ENCODE measurements at regions not wholly inside any gene's neighbourhood (a gene's known extent, or its start where the extent isn't known, plus 50 kb on each side); places are given as distances from the start of the nearest gene placed in this dataset.

GRCh38 chr13:111860231-111860552, 206.8 kb upstream of the SOX1 start:
- Histone ChIP-seq H3K27me3 (ENCODE audit: control insufficient read depth in 1 of 2, insufficient read depth in 2 of 2, low read length in 1 of 2) (no peaks in the 10 kb centered on the region), H3K9me3 (ENCODE audit: control insufficient read depth, low read length) (peaks cover 1% of the 10 kb centered on the region), H3K4me1 (ENCODE audit: control insufficient read depth in 1 of 2, insufficient read depth in 2 of 2, low read length in 2 of 2) (no peaks in the 10 kb centered on the region), H3K27ac (ENCODE audit: low read depth in 1 of 2, low read length in 2 of 2) (no peak overlapping the region), H3K36me3 (ENCODE audit: control insufficient read depth in 1 of 2, insufficient read depth in 2 of 2, low read length in 1 of 2) (no peaks in the 10 kb centered on the region), H3K4me3 (ENCODE audit: low read length in 2 of 2) (no peak overlapping the region)
- WGBS, 2 donors, result 44% methylated on average over 3 of the region's 3 CpGs
- intact Hi-C loops (cut with DNase I), result no loop called here
- DNase-seq, result no peak
- no peak for ATAC-seq (ENCODE audit: low FRiP score)

- ATAC-seq (ENCODE audit: low FRiP score), result no peak
- Histone ChIP-seq H3K27ac (ENCODE audit: low read depth in 1 of 2, low read length in 2 of 2) (no peak overlapping the region), H3K4me1 (ENCODE audit: control insufficient read depth in 1 of 2, insufficient read depth in 2 of 2, low read length in 2 of 2) (no peaks in the 10 kb centered on the region), H3K9me3 (ENCODE audit: control insufficient read depth, low read length) (peaks cover 1% of the 10 kb centered on the region), H3K27me3 (ENCODE audit: control insufficient read depth in 1 of 2, insufficient read depth in 2 of 2, low read length in 1 of 2) (no peaks in the 10 kb centered on the region), H3K4me3 (ENCODE audit: low read length in 2 of 2) (no peak overlapping the region), H3K36me3 (ENCODE audit: control insufficient read depth in 1 of 2, insufficient read depth in 2 of 2, low read length in 1 of 2) (no peaks in the 10 kb centered on the region)
- 91 to 98% methylated on average over 7 of the region's 7 CpGs for WGBS, 2 donors
- intact Hi-C loops (cut with DNase I), result no loop called here
- no peak for DNase-seq
Measured at GRCh38 chr13:111861319-111861718, 205.6 kb upstream of the SOX1 start.

- Histone ChIP-seq H3K36me3 (ENCODE audit: control insufficient read depth in 1 of 2, insufficient read depth in 2 of 2, low read length in 1 of 2) (no peaks in the 10 kb centered on the region), H3K4me3 (ENCODE audit: low read length in 2 of 2) (no peak overlapping the region), H3K9me3 (ENCODE audit: control insufficient read depth, low read length) (peaks cover 1% of the 10 kb centered on the region), H3K27ac (ENCODE audit: low read depth in 1 of 2, low read length in 2 of 2) (no peak overlapping the region), H3K4me1 (ENCODE audit: control insufficient read depth in 1 of 2, insufficient read depth in 2 of 2, low read length in 2 of 2) (no peaks in the 10 kb centered on the region), H3K27me3 (ENCODE audit: control insufficient read depth in 1 of 2, insufficient read depth in 2 of 2, low read length in 1 of 2) (no peaks in the 10 kb centered on the region)
- ATAC-seq (ENCODE audit: low FRiP score) (no peak), DNase-seq (no peak)
- WGBS, 2 donors, result 82 to 84% methylated on average over 13 of the region's 13 CpGs
- intact Hi-C loops (cut with DNase I), result no loop called here
Measured at GRCh38 chr13:111861766-111862366, 205.1 kb upstream of the SOX1 start.

GRCh38 chr13:111862836-111863815, 203.8 kb upstream of the SOX1 start:
- Histone ChIP-seq H3K4me1 (ENCODE audit: control insufficient read depth in 1 of 2, insufficient read depth in 2 of 2, low read length in 2 of 2) (no peaks in the 10 kb centered on the region), H3K9me3 (ENCODE audit: control insufficient read depth, low read length) (peaks cover 1% of the 10 kb centered on the region), H3K27me3 (ENCODE audit: control insufficient read depth in 1 of 2, insufficient read depth in 2 of 2, low read length in 1 of 2) (no peaks in the 10 kb centered on the region), H3K4me3 (ENCODE audit: low read length in 2 of 2) (no peak overlapping the region), H3K27ac (ENCODE audit: low read depth in 1 of 2, low read length in 2 of 2) (no peak overlapping the region), H3K36me3 (ENCODE audit: control insufficient read depth in 1 of 2, insufficient read depth in 2 of 2, low read length in 1 of 2) (no peaks in the 10 kb centered on the region)
- no peak for DNase-seq
- no peak for ATAC-seq (ENCODE audit: low FRiP score)
- intact Hi-C loops (cut with DNase I), result no loop called here
- WGBS, 2 donors, result 83 to 86% methylated on average over 33 of the region's 33 CpGs

GRCh38 chr13:111864566-111864965, 202.4 kb upstream of the SOX1 start:
- intact Hi-C loops (cut with DNase I), result no loop called here

GRCh38 chr13:111865046-111865445, 201.9 kb upstream of the SOX1 start:
- Histone ChIP-seq H3K9me3 (ENCODE audit: control insufficient read depth, low read length) (peaks cover 1% of the 10 kb centered on the region), H3K4me3 (ENCODE audit: low read length in 2 of 2) (no peak overlapping the region), H3K4me1 (ENCODE audit: control insufficient read depth in 1 of 2, insufficient read depth in 2 of 2, low read length in 2 of 2) (no peaks in the 10 kb centered on the region), H3K36me3 (ENCODE audit: control insufficient read depth in 1 of 2, insufficient read depth in 2 of 2, low read length in 1 of 2) (no peaks in the 10 kb centered on the region), H3K27me3 (ENCODE audit: control insufficient read depth in 1 of 2, insufficient read depth in 2 of 2, low read length in 1 of 2) (no peaks in the 10 kb centered on the region), H3K27ac (ENCODE audit: low read depth in 1 of 2, low read length in 2 of 2) (no peak overlapping the region)
- intact Hi-C loops (cut with DNase I), result no loop called here
- DNase-seq (no peak), ATAC-seq (ENCODE audit: low FRiP score) (no peak)
- WGBS, 2 donors, result 65 to 67% methylated on average over 7 of the region's 7 CpGs

More at GRCh38 chr13:111864566-111864965, 202.4 kb upstream of the SOX1 start:
- H3K9me3 ChIP-seq (ENCODE audit: control insufficient read depth, low read length), result peaks cover 1% of the 10 kb centered on the region
- no peaks in the 10 kb centered on the region for H3K27me3 ChIP-seq (ENCODE audit: control insufficient read depth in 1 of 2, insufficient read depth in 2 of 2, low read length in 1 of 2)
- DNase-seq, result no peak
- WGBS, 2 donors, result 87 to 88% methylated on average over 12 of the region's 12 CpGs
- ATAC-seq (ENCODE audit: low FRiP score), result no peak
- no peaks in the 10 kb centered on the region for H3K36me3 ChIP-seq (ENCODE audit: control insufficient read depth in 1 of 2, insufficient read depth in 2 of 2, low read length in 1 of 2)
- no peak overlapping the region for H3K4me3 ChIP-seq (ENCODE audit: low read length in 2 of 2)
- no peak overlapping the region for H3K27ac ChIP-seq (ENCODE audit: low read depth in 1 of 2, low read length in 2 of 2)
- H3K4me1 ChIP-seq (ENCODE audit: control insufficient read depth in 1 of 2, insufficient read depth in 2 of 2, low read length in 2 of 2), result no peaks in the 10 kb centered on the region

- Histone ChIP-seq H3K4me1 (ENCODE audit: control insufficient read depth in 1 of 2, insufficient read depth in 2 of 2, low read length in 2 of 2) (no peaks in the 10 kb centered on the region), H3K4me3 (ENCODE audit: low read length in 2 of 2) (no peak overlapping the region), H3K27me3 (ENCODE audit: control insufficient read depth in 1 of 2, insufficient read depth in 2 of 2, low read length in 1 of 2) (no peaks in the 10 kb centered on the region), H3K27ac (ENCODE audit: low read depth in 1 of 2, low read length in 2 of 2) (no peak overlapping the region), H3K36me3 (ENCODE audit: control insufficient read depth in 1 of 2, insufficient read depth in 2 of 2, low read length in 1 of 2) (no peaks in the 10 kb centered on the region), H3K9me3 (ENCODE audit: control insufficient read depth, low read length) (peaks cover 1% of the 10 kb centered on the region)
- intact Hi-C loops (cut with DNase I), result no loop called here
- no peak for DNase-seq
- no peak for ATAC-seq (ENCODE audit: low FRiP score)
- WGBS, 2 donors, result 71 to 81% methylated on average over 8 of the region's 8 CpGs
Measured at GRCh38 chr13:111865826-111866225, 201.1 kb upstream of the SOX1 start.

- H3K4me1 ChIP-seq (ENCODE audit: control insufficient read depth in 1 of 2, insufficient read depth in 2 of 2, low read length in 2 of 2), result no peaks in the 10 kb centered on the region
- no peak for ATAC-seq (ENCODE audit: low FRiP score)
- H3K27ac ChIP-seq (ENCODE audit: low read depth in 1 of 2, low read length in 2 of 2), result no peak overlapping the region
- H3K36me3 ChIP-seq (ENCODE audit: control insufficient read depth in 1 of 2, insufficient read depth in 2 of 2, low read length in 1 of 2), result no peaks in the 10 kb centered on the region
- no peak overlapping the region for H3K4me3 ChIP-seq (ENCODE audit: low read length in 2 of 2)
- intact Hi-C loops (cut with DNase I), result no loop called here
- DNase-seq, result no peak
- no peaks in the 10 kb centered on the region for H3K27me3 ChIP-seq (ENCODE audit: control insufficient read depth in 1 of 2, insufficient read depth in 2 of 2, low read length in 1 of 2)
- 87 to 89% methylated on average over 11 of the region's 11 CpGs for WGBS, 2 donors
- H3K9me3 ChIP-seq (ENCODE audit: control insufficient read depth, low read length), result peaks cover under 1% of the 10 kb centered on the region
Measured at GRCh38 chr13:111866731-111867245, 200.2 kb upstream of the SOX1 start.

GRCh38 chr13:111867657-111868056, 199.3 kb upstream of the SOX1 start:
- ATAC-seq (ENCODE audit: low FRiP score), result no peak
- H3K36me3 ChIP-seq (ENCODE audit: control insufficient read depth in 1 of 2, insufficient read depth in 2 of 2, low read length in 1 of 2), result no peaks in the 10 kb centered on the region
- H3K27ac ChIP-seq (ENCODE audit: low read depth in 1 of 2, low read length in 2 of 2), result no peak overlapping the region
- H3K27me3 ChIP-seq (ENCODE audit: control insufficient read depth in 1 of 2, insufficient read depth in 2 of 2, low read length in 1 of 2), result no peaks in the 10 kb centered on the region
- intact Hi-C loops (cut with DNase I), result no loop called here
- DNase-seq, result no peak
- WGBS, 2 donors, result 83 to 89% methylated on average over 1 of the region's 1 CpG
- no peaks in the 10 kb centered on the region for H3K4me1 ChIP-seq (ENCODE audit: control insufficient read depth in 1 of 2, insufficient read depth in 2 of 2, low read length in 2 of 2)
- no peaks in the 10 kb centered on the region for H3K9me3 ChIP-seq (ENCODE audit: control insufficient read depth, low read length)
- no peak overlapping the region for H3K4me3 ChIP-seq (ENCODE audit: low read length in 2 of 2)

All from aorta (tissue), 5 donors.